Spleen (tissue), 11 donors: ENCODE measurements at regions not wholly inside any gene's neighbourhood (a gene's known extent, or its start where the extent isn't known, plus 50 kb on each side); places are given as distances from the start of the nearest gene placed in this dataset.

ENCODE experiments used
- DNase-seq: peaks from one replicate; pipeline ENCODE4 v3.0.0-alpha.2; 2020
- H3K27ac ChIP-seq, 8 donors: fragments of 200-600 bp; sonication (generic) in 7 of 8; 1 replicate in 4 of 8; 2 replicates in 4 of 8; pipeline versions ENCODE4 v1.5.0 to v1.8.0; 2016 to 2021; ENCODE audit warnings: inconsistent platforms in 4 of 8, mild to moderate bottlenecking in 4 of 8, moderate library complexity in 1 of 8
- H3K27me3 ChIP-seq, 7 donors: fragments of 200-600 bp; sonication (generic) in 6 of 7; replicated peaks in 1 of 7; 1 replicate in 4 of 7; 2 replicates in 3 of 7; pipeline versions ENCODE4 v1.5.0 to v1.8.0; 2016 to 2021; ENCODE audit warnings: inconsistent platforms in 3 of 7, mild to moderate bottlenecking in 1 of 7
- H3K36me3 ChIP-seq, 6 donors: fragments of 200-600 bp; sonication (generic) in 5 of 6; 1 replicate in 4 of 6; 2 replicates in 2 of 6; pipeline versions ENCODE4 v1.5.0 to v1.8.0; 2016 to 2021; ENCODE audit warnings: inconsistent platforms in 2 of 6
- H3K4me1 ChIP-seq, 6 donors: fragments of 200-600 bp; sonication (generic) in 5 of 6; 1 replicate in 3 of 6; 2 replicates in 3 of 6; pipeline versions ENCODE4 v1.5.0 to v1.8.0; 2016 to 2021; ENCODE audit warnings: inconsistent platforms in 3 of 6
- H3K4me3 ChIP-seq, 8 donors: fragments of 200-600 bp; sonication (generic) in 7 of 8; 1 replicate in 4 of 8; 2 replicates in 4 of 8; pipeline versions ENCODE4 v1.5.0 to v1.8.0; 2016 to 2021; ENCODE audit warnings: inconsistent platforms in 4 of 8, mild to moderate bottlenecking in 4 of 8, moderate library complexity in 2 of 8
- H3K9me3 ChIP-seq, 8 donors: fragments of 200-600 bp; sonication (generic) in 7 of 8; 1 replicate in 4 of 8; 2 replicates in 4 of 8; pipeline versions ENCODE4 v1.5.0 to v1.8.0; 2016 to 2021; ENCODE audit warnings: inconsistent platforms in 4 of 8
- POLR2A ChIP-seq, 3 donors: fragments of 450-650 bp; IDR thresholded peaks; one replicate each; pipeline ENCODE4 v1.5.1; 2017; ENCODE audit warnings: antibody characterized with exemption in 3 of 3, mild to moderate bottlenecking in 1 of 3
- POLR2AphosphoS5 ChIP-seq, 3 donors: sonication (generic); formaldehyde crosslinking; IDR thresholded peaks; one replicate each; pipeline ENCODE4 v1.5.1; 2017; ENCODE audit warnings: antibody characterized with exemption in 3 of 3
- WGBS, 5 donors: extraction: QIAGEN DNeasy Blood & Tissue Kit in 3 of 5; methylation state at CpG; one replicate each; pipeline versions ENCODE4 v1.1.5 to v1.1.7; 2013 to 2018; 5-methylcytosine and 5-hydroxymethylcytosine counted together
- intact Hi-C: fragments of 100-400 bp; cut with DNase I; formaldehyde crosslinking; loops from one replicate; pipeline ENCODE4 v1.15.0; 2023; ENCODE audit warnings: low total_unique reads
- TF ChIP-seq, protein P1 (sequence below), 11 experiments: fragments of 200-600 bp in 7 of 11; fragments of 450-650 bp in 4 of 11; sonication (generic) in 4 of 11; IDR thresholded peaks in 8 of 11; conservative IDR thresholded peaks in 3 of 11; 1 replicate in 7 of 11; 2 replicates in 4 of 11; pipeline versions ENCODE4 v1.4.0 to v1.8.0; 2016 to 2021; ENCODE audit warnings: antibody characterized with exemption in 11 of 11, inconsistent platforms in 4 of 11, mild to moderate bottlenecking in 1 of 11
- donor health status: healthy with polysubstance abuse.
- donor health status: DM: no; HTN: no; CAD: no; lungs with moderate emphysema.
- donor health status: DM: no; HTN: no; CAD: no.
- donor health status: Bipolar disorder and iron deficiency.
- donor health status: healthy.
- donor health status: DM: no; HTN: no; CAD: no.
- donor health status: DM: yes; HTN: yes; CAD: no.

DNA sequence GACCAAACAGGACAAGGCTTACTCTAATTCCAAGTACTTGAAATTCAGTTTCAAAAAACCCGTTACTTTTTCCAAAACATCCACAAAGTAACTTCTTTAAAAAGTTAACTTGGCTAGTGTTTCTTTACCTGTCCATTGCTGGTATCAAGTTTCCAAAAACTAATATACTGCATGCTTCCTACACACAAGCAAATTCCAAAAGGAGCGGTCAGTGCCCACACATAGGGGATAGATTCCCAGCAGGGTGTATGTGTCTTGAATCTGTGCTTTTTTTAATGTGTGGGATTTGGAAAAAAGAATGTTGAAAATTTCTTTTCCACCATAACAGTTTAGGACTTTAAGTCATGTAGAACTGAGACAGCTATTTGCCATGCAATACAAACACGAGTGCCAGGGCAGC is 367.8 kb upstream of the SOX9 start:
- WGBS, 5 donors = 82 to 92% (median 83%) methylated on average over 3 of the region's 3 CpGs
- Histone ChIP-seq H3K4me1 (no peaks in the 10 kb centered on the region), H3K9me3 (no peaks in the 10 kb centered on the region), H3K27ac (no peak overlapping the region), H3K36me3 (no peaks in the 10 kb centered on the region), H3K4me3 (no peak overlapping the region), H3K27me3 (peaks cover 0 to 6% (median 0%) of the 10 kb centered on the region in 7 donors)
- intact Hi-C loops = no loop called here
- no peak for TF ChIP-seq POLR2A (IDR thresholded peaks at IDR 0.05)
- TF ChIP-seq, protein P1, sequence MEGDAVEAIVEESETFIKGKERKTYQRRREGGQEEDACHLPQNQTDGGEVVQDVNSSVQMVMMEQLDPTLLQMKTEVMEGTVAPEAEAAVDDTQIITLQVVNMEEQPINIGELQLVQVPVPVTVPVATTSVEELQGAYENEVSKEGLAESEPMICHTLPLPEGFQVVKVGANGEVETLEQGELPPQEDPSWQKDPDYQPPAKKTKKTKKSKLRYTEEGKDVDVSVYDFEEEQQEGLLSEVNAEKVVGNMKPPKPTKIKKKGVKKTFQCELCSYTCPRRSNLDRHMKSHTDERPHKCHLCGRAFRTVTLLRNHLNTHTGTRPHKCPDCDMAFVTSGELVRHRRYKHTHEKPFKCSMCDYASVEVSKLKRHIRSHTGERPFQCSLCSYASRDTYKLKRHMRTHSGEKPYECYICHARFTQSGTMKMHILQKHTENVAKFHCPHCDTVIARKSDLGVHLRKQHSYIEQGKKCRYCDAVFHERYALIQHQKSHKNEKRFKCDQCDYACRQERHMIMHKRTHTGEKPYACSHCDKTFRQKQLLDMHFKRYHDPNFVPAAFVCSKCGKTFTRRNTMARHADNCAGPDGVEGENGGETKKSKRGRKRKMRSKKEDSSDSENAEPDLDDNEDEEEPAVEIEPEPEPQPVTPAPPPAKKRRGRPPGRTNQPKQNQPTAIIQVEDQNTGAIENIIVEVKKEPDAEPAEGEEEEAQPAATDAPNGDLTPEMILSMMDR (IDR thresholded peaks at IDR 0.05 in 8 of 11, conservative IDR thresholded peaks at IDR 0.05 in 3 of 11) = no peak
- no peak for TF ChIP-seq POLR2AphosphoS5 (IDR thresholded peaks at IDR 0.05)
- DNase-seq = no peak

DNA sequence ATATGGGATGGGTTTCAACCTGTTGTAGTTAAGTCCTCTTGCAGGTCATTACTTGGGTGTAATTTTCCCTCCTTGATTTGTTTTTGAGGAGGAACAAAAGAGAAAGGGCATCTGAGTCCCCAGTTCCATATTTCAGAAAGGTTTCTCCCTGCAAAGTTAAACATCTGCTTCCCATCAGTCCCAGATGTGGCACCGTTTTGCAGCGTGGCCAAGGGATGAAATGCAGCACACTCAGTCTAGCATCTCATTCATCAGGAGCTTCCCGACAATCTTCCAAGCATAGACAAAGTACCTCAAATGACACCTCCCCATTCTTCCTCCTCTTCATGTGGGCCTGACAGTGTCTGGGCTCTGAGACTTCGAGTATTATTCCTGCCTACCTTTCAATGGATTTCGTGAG is 363.7 kb upstream of the SOX9 start:
- 65 to 77% (median 73%) methylated on average over 5 of the region's 5 CpGs for WGBS, 5 donors
- H3K27me3 ChIP-seq = peaks cover 0 to under 1% (median 0%) of the 10 kb centered on the region in 7 donors
- intact Hi-C loops = no loop called here
- TF ChIP-seq POLR2AphosphoS5 (IDR thresholded peaks at IDR 0.05) (no peak), POLR2A (IDR thresholded peaks at IDR 0.05) (no peak)
- TF ChIP-seq, protein P1 (IDR thresholded peaks at IDR 0.05 in 8 of 11, conservative IDR thresholded peaks at IDR 0.05 in 3 of 11) = no peak
- no peaks in the 10 kb centered on the region for H3K36me3 ChIP-seq
- no peaks in the 10 kb centered on the region for H3K4me1 ChIP-seq
- no peak overlapping the region for H3K27ac ChIP-seq
- no peak overlapping the region for H3K4me3 ChIP-seq
- H3K9me3 ChIP-seq = no peaks in the 10 kb centered on the region
- no peak for DNase-seq

DNA sequence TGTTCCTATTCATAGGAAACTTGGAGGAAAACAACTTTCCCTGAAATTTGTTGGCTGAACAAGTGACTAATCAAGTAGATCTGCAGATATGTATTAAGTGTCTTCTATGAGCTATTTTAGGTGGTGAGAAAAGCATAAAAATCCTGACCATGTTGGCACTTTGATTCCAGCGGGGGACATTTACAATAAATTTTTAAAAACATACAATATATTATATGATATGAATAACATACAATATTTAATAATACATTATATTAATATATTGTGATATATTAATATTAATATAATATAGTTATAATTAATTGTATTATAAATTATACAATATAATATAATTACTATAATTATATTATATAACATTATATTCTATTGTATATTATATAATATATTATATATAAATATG is 362.9 kb upstream of the SOX9 start:
- no peak for DNase-seq
- Histone ChIP-seq H3K36me3 (no peaks in the 10 kb centered on the region), H3K4me3 (no peak overlapping the region), H3K4me1 (no peaks in the 10 kb centered on the region), H3K27me3 (no peaks in the 10 kb centered on the region), H3K27ac (no peak overlapping the region), H3K9me3 (no peaks in the 10 kb centered on the region)
- intact Hi-C loops = no loop called here
- 90 to 97% (median 94%) methylated on average over 1 of the region's 1 CpG for WGBS, 5 donors
- TF ChIP-seq, protein P1 (IDR thresholded peaks at IDR 0.05 in 8 of 11, conservative IDR thresholded peaks at IDR 0.05 in 3 of 11) = no peak
- TF ChIP-seq POLR2AphosphoS5 (IDR thresholded peaks at IDR 0.05) = no peak
- no peak for TF ChIP-seq POLR2A (IDR thresholded peaks at IDR 0.05)

DNA sequence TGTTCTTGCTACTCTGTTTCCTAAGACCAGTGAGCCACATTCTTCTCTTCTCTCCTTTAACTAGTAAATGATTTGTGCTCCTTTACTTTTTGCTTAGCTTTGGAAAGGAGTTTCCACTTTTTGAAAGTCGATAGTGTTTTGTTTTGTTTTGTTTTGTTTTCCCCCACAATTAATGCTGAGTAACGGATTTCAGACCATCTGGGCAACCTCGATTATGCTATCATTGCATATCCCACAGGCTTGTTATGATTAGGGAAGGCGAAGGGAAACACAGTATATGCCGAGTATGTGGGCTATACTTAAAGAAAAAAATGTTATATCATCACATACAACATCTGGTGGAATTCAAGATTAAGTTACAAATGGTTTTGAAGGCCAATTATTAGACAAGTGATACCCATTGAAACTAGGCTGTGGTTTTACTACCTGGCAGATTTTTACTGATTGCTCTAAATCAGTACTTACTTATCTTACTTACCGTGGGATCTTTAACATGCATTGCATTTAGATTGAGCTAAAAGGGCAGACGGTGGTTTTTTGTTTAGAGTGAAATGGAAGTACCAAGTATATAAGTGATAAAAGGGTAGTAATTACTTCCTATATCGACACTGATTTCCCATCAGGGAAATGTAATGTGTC is 361.3 kb upstream of the SOX9 start:
- H3K4me1 ChIP-seq = no peaks in the 10 kb centered on the region
- TF ChIP-seq, protein P1 (IDR thresholded peaks at IDR 0.05 in 8 of 11, conservative IDR thresholded peaks at IDR 0.05 in 3 of 11) = no peak
- no peak for TF ChIP-seq POLR2A (IDR thresholded peaks at IDR 0.05)
- peaks cover 0 to 6% (median 0%) of the 10 kb centered on the region in 7 donors for H3K27me3 ChIP-seq
- H3K36me3 ChIP-seq = no peaks in the 10 kb centered on the region
- DNase-seq = no peak
- H3K9me3 ChIP-seq = no peaks in the 10 kb centered on the region
- WGBS, 5 donors = 71 to 78% (median 72%) methylated on average over 8 of the region's 8 CpGs
- no peak overlapping the region for H3K4me3 ChIP-seq
- H3K27ac ChIP-seq = no peak overlapping the region
- intact Hi-C loops = no loop called here
